ENCODE measurements at regions not wholly inside any gene's neighbourhood (a gene's known extent, or its start where the extent isn't known, plus 50 kb on each side); places are given as distances from the start of the nearest gene placed in this dataset.

DNA sequence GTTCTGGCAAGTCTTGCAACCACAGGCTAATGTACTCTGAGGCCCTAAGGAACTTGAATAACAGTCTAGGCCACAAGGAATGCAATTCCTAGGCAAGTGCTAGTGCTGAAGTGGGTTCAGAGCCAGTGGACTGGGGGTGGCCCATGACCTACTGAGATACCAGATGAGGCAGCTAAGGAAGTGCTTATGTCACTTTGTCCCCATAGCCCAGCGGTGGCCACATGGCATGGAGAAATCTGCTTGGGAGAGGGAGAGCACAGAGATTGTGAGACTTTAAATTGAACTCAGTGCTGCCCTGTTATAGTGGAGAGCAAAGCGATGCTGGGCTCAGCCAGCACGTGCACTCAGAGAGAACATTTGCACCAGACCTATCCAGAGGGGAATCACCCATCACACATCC lies 629.5 kb downstream of the JRKL start:
- 83 to 92% (median 92%) methylated on average over 3 of the region's 3 CpGs for WGBS, 3 donors
- Histone ChIP-seq H3K27ac (no peak overlapping the region), H3K4me1 (ENCODE audit: insufficient read depth) (no peaks in the 10 kb centered on the region), H3K27me3 (no peaks in the 10 kb centered on the region), H3K36me3 (no peaks in the 10 kb centered on the region), H3K9me3 (no peaks in the 10 kb centered on the region), H3K4me3 (no peak overlapping the region)
- TF ChIP-seq EP300 (IDR thresholded peaks at IDR 0.05), result no peak
- no peak for TF ChIP-seq POLR2A (IDR thresholded peaks at IDR 0.05)
- TF ChIP-seq, protein P1, sequence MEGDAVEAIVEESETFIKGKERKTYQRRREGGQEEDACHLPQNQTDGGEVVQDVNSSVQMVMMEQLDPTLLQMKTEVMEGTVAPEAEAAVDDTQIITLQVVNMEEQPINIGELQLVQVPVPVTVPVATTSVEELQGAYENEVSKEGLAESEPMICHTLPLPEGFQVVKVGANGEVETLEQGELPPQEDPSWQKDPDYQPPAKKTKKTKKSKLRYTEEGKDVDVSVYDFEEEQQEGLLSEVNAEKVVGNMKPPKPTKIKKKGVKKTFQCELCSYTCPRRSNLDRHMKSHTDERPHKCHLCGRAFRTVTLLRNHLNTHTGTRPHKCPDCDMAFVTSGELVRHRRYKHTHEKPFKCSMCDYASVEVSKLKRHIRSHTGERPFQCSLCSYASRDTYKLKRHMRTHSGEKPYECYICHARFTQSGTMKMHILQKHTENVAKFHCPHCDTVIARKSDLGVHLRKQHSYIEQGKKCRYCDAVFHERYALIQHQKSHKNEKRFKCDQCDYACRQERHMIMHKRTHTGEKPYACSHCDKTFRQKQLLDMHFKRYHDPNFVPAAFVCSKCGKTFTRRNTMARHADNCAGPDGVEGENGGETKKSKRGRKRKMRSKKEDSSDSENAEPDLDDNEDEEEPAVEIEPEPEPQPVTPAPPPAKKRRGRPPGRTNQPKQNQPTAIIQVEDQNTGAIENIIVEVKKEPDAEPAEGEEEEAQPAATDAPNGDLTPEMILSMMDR (IDR thresholded peaks at IDR 0.05), result no peak
- intact Hi-C loops (cut with DNase I), result no loop called here
- no peak for DNase-seq

DNA sequence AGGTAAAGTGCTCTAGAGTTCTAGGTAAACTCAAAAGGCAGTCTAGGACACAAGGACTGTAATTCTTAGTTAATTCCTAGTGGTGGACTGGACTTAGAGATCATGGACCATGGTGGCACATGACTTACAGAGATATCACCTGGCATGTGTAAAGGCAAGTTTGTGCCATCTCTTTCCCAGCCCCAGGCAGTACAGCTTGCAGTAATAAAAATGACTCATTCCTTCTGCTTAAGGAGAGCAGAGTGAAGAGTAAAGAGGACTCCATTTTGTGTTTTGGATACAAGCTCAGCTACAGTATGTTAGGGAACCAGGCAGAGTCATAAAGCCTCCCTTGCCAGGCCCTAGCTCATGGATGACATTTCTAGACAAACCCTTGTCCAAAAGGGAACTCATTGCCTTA lies 629.9 kb downstream of the JRKL start:
- no peaks in the 10 kb centered on the region for H3K4me1 ChIP-seq (ENCODE audit: insufficient read depth)
- no peak overlapping the region for H3K4me3 ChIP-seq
- H3K27ac ChIP-seq, result no peak overlapping the region
- TF ChIP-seq EP300 (IDR thresholded peaks at IDR 0.05) (no peak), POLR2A (IDR thresholded peaks at IDR 0.05) (no peak)
- TF ChIP-seq, protein P1 (IDR thresholded peaks at IDR 0.05), result no peak
- no peaks in the 10 kb centered on the region for H3K27me3 ChIP-seq
- no peak for DNase-seq
- no peaks in the 10 kb centered on the region for H3K9me3 ChIP-seq
- intact Hi-C loops (cut with DNase I), result no loop called here
- no peaks in the 10 kb centered on the region for H3K36me3 ChIP-seq

DNA sequence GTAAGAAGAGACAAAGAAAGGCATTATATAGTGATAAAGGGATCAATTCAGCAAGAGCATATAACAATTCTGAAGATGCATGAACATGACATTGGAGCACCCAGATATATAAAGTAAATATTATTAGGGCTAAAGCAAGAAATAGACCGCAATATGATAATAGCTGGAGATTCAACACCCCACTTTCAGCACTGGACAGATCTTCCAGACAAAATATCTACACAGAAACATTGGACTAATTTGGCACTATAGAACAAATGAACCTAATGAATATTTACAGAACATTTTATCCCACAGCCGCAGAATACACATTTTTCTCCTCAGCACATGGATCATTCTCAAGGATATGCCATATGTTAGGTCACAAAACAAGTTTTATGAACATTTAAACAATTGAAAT lies 633.1 kb downstream of the JRKL start:
- no peak for DNase-seq
- intact Hi-C loops (cut with DNase I), result no loop called here
- Histone ChIP-seq H3K27me3 (no peaks in the 10 kb centered on the region), H3K9me3 (no peaks in the 10 kb centered on the region), H3K4me1 (ENCODE audit: insufficient read depth) (no peaks in the 10 kb centered on the region), H3K4me3 (no peak overlapping the region), H3K36me3 (no peaks in the 10 kb centered on the region), H3K27ac (no peak overlapping the region)
- WGBS, 3 donors, result 31 to 57% (median 37%) methylated on average over 2 of the region's 2 CpGs
- TF ChIP-seq, protein P1 (IDR thresholded peaks at IDR 0.05), result no peak
- no peak for TF ChIP-seq EP300 (IDR thresholded peaks at IDR 0.05)
- TF ChIP-seq POLR2A (IDR thresholded peaks at IDR 0.05), result no peak

DNA sequence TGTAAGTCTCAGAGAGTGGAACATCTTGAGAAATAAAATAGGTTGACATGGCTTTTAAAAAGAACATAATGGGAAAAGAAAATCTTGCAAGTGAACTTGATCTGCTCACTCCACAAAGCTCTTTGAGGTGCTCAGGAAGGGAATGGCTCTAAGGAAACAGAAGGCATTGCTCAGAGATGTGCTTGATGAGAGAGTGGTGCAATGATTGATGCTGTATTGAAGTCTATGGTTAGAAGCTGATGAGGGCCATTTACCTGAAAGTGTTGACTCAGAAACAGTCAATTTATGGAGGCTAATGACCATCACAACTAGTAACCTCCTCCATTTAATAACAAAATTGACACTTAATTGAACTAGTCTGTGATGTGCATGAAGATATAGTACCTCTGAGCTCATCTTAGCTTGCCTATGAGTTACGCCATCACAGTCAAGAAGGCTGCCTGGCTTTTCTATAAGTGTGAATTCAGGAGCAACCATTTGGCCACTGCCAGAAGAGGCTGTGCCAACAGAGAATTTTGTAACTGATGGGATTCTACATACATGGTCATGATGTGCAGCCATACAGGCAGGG lies 639.1 kb downstream of the JRKL start:
- WGBS, 3 donors, result 95 to 100% (median 100%) methylated on average over 1 of the region's 1 CpG
- Histone ChIP-seq H3K27me3 (no peaks in the 10 kb centered on the region), H3K4me3 (no peak overlapping the region), H3K4me1 (ENCODE audit: insufficient read depth) (no peaks in the 10 kb centered on the region), H3K36me3 (no peaks in the 10 kb centered on the region), H3K9me3 (no peaks in the 10 kb centered on the region), H3K27ac (no peak overlapping the region)
- no peak for DNase-seq
- intact Hi-C loops (cut with DNase I), result no loop called here
- no peak for TF ChIP-seq POLR2A (IDR thresholded peaks at IDR 0.05)
- TF ChIP-seq EP300 (IDR thresholded peaks at IDR 0.05), result no peak
- TF ChIP-seq, protein P1 (IDR thresholded peaks at IDR 0.05), result no peak
